H9 (cell line): ENCODE measurements at regions not wholly inside any gene's neighbourhood (a gene's known extent, or its start where the extent isn't known, plus 50 kb on each side); places are given as distances from the start of the nearest gene placed in this dataset.

ENCODE experiments used
- DNase-seq: peaks from one replicate; pipeline ENCODE4 v3.0.0-alpha.2; 2017
- H2AFZ ChIP-seq: one replicate; pipeline ENCODE4 v1.6.1; 2013; ENCODE audit warnings: mild to moderate bottlenecking, low read length, control low read depth, moderate library complexity
- H2AK5ac ChIP-seq: 2 replicates; pipeline ENCODE4 v1.6.1; 2013; ENCODE audit warnings: low read length, control low read depth, mixed read lengths; ENCODE audit not compliant: insufficient read length
- H2BK120ac ChIP-seq: one replicate; pipeline ENCODE4 v1.6.1; 2013; ENCODE audit warnings: low read depth, mild to moderate bottlenecking, low read length, control low read depth, inconsistent platforms; ENCODE audit not compliant: poor library complexity, severe bottlenecking
- H2BK12ac ChIP-seq: 2 replicates; pipeline ENCODE4 v1.6.1; 2013; ENCODE audit warnings: low read length, control low read depth, mixed read lengths, low read depth; ENCODE audit not compliant: insufficient read length
- H2BK15ac ChIP-seq: 2 replicates; pipeline ENCODE4 v1.6.1; 2013; ENCODE audit warnings: low read depth, low read length, control low read depth
- H2BK20ac ChIP-seq: one replicate; pipeline ENCODE4 v1.6.1; 2013; ENCODE audit warnings: low read depth, mild to moderate bottlenecking, low read length, control low read depth, inconsistent platforms; ENCODE audit not compliant: poor library complexity, severe bottlenecking
- H2BK5ac ChIP-seq: 2 replicates; pipeline ENCODE4 v1.6.1; 2013; ENCODE audit warnings: low read length, control low read depth, mixed read lengths; ENCODE audit not compliant: insufficient read length
- H3K14ac ChIP-seq: 2 replicates; pipeline ENCODE4 v1.6.1; 2013; ENCODE audit warnings: low read length, control low read depth; ENCODE audit not compliant: insufficient read depth
- H3K18ac ChIP-seq: 2 replicates; pipeline ENCODE4 v1.6.1; 2013; ENCODE audit warnings: low read depth, mild to moderate bottlenecking, mixed read lengths, low read length, control low read depth; ENCODE audit not compliant: insufficient read length
- H3K23ac ChIP-seq: 2 replicates; pipeline ENCODE4 v1.6.1; 2013; ENCODE audit warnings: low read length, control low read depth, mixed read lengths, low read depth; ENCODE audit not compliant: insufficient read length
- H3K23me2 ChIP-seq: 2 replicates; pipeline ENCODE4 v1.6.1; 2013; ENCODE audit warnings: low read depth, mild to moderate bottlenecking, mixed read lengths, low read length, control low read depth; ENCODE audit not compliant: insufficient read length, poor library complexity, severe bottlenecking
- H3K27ac ChIP-seq: 2 replicates; pipeline ENCODE4 v1.5.1; 2013; ENCODE audit warnings: low read length, control low read depth, mixed read lengths, low read depth; ENCODE audit not compliant: insufficient read length
- H3K27me3 ChIP-seq: 2 replicates; pipeline ENCODE4 v1.6.1; 2013; ENCODE audit warnings: low read length, control low read depth, inconsistent platforms; ENCODE audit not compliant: insufficient read depth
- H3K4ac ChIP-seq: 2 replicates; pipeline ENCODE4 v1.6.1; 2013; ENCODE audit warnings: low read depth, mild to moderate bottlenecking, control low read depth, inconsistent platforms, low read length, moderate library complexity
- H3K4me1 ChIP-seq: 2 replicates; pipeline ENCODE4 v1.6.1; 2013; ENCODE audit warnings: low read length, control low read depth, inconsistent platforms; ENCODE audit not compliant: insufficient read depth
- H3K4me2 ChIP-seq: 2 replicates; pipeline ENCODE4 v1.6.1; 2013; ENCODE audit warnings: low read length, control low read depth, mixed read lengths; ENCODE audit not compliant: insufficient read length, insufficient read depth
- H3K56ac ChIP-seq: 2 replicates; pipeline ENCODE4 v1.6.1; 2013; ENCODE audit warnings: low read depth, mild to moderate bottlenecking, mixed read lengths, low read length, control low read depth; ENCODE audit not compliant: insufficient read length
- H3K79me1 ChIP-seq: 2 replicates; pipeline ENCODE4 v1.6.1; 2013; ENCODE audit warnings: low read depth, mild to moderate bottlenecking, moderate library complexity, low read length, control low read depth, inconsistent platforms; ENCODE audit not compliant: insufficient read depth, poor library complexity, severe bottlenecking
- H3K79me2 ChIP-seq: 2 replicates; pipeline ENCODE4 v1.6.1; 2013; ENCODE audit warnings: low read length, control low read depth, inconsistent platforms; ENCODE audit not compliant: insufficient read depth
- H3K9ac ChIP-seq: 2 replicates; pipeline ENCODE4 v1.6.1; 2013; ENCODE audit warnings: low read length, control low read depth, mixed read lengths; ENCODE audit not compliant: insufficient read length; ENCODE audit errors: extremely low read depth
- H3K9me3 ChIP-seq: one replicate; pipeline ENCODE4 v1.6.1; 2013; ENCODE audit warnings: low read depth, low read length, inconsistent platforms; ENCODE audit not compliant: control insufficient read depth
- H3T11ph ChIP-seq: one replicate; pipeline ENCODE4 v1.6.1; 2013; ENCODE audit warnings: mild to moderate bottlenecking, low read length, control low read depth, inconsistent platforms
- H4K20me1 ChIP-seq: one replicate; pipeline ENCODE4 v1.6.1; 2013; ENCODE audit not compliant: control insufficient read depth, insufficient read length, insufficient read depth
- H4K5ac ChIP-seq: 2 replicates; pipeline ENCODE4 v1.6.1; 2013; ENCODE audit warnings: low read depth, mild to moderate bottlenecking, mixed read lengths, low read length, control low read depth; ENCODE audit not compliant: insufficient read length
- H4K8ac ChIP-seq: replicated peaks from 2 replicates; pipeline ENCODE4 v1.6.1; 2013; ENCODE audit warnings: low read length, control low read depth, mixed read lengths, low read depth; ENCODE audit not compliant: insufficient read length
- H4K91ac ChIP-seq: 2 replicates; pipeline ENCODE4 v1.6.1; 2013; ENCODE audit warnings: low read depth, mild to moderate bottlenecking, moderate library complexity, mixed read lengths, low read length, control low read depth; ENCODE audit not compliant: insufficient read length
- H3K27ac Mint-ChIP-seq, 3 experiments: 2 replicates in 2 of 3; 3 replicates in 1 of 3; pipeline ENCODE4 v1.8.0; 2020 to 2021; ENCODE audit warnings: mixed read lengths in 3 of 3, mild to moderate bottlenecking in 1 of 3, moderate library complexity in 1 of 3
- H3K27me3 Mint-ChIP-seq: 2 replicates; pipeline ENCODE4 v1.8.0; 2021; ENCODE audit warnings: low read depth, mild to moderate bottlenecking, moderate library complexity, mixed read lengths
- H3K36me3 Mint-ChIP-seq, 3 experiments: 2 replicates in 2 of 3; 3 replicates in 1 of 3; pipeline ENCODE4 v1.8.0; 2020 to 2021; ENCODE audit warnings: low read depth in 3 of 3, mixed read lengths in 3 of 3; ENCODE audit not compliant: insufficient read depth in 1 of 3
- H3K4me1 Mint-ChIP-seq, 2 experiments: 2 replicates each; pipeline ENCODE4 v1.8.0; 2020; ENCODE audit warnings: mixed read lengths in 2 of 2
- H3K4me3 Mint-ChIP-seq, 2 experiments: 2 replicates in 1 of 2; 3 replicates in 1 of 2; pipeline ENCODE4 v1.8.0; 2020 to 2021; ENCODE audit warnings: mild to moderate bottlenecking in 2 of 2, mixed read lengths in 2 of 2, moderate library complexity in 1 of 2
- H3K9me3 Mint-ChIP-seq, 2 experiments: 2 replicates in 1 of 2; 3 replicates in 1 of 2; pipeline ENCODE4 v1.8.0; 2020; ENCODE audit warnings: mild to moderate bottlenecking in 2 of 2, mixed read lengths in 2 of 2, moderate library complexity in 1 of 2
- CTCF ChIP-seq: fragments of 200-600 bp; sonication (generic); conservative IDR thresholded peaks from 3 replicates; pipeline ENCODE4 v1.8.0; 2021; ENCODE audit warnings: antibody characterized with exemption, mild to moderate bottlenecking
- WGBS: extraction: QIAGEN DNeasy Blood & Tissue Kit; methylation state at CpG from one replicate; pipeline ENCODE4 v1.1.7; 2013; ENCODE audit warnings: missing lambda C conversion rate, low lambda C conversion rate, mixed read lengths; ENCODE audit not compliant: insufficient read length; ENCODE audit errors: extremely low coverage; 5-methylcytosine and 5-hydroxymethylcytosine counted together

GRCh38 chr5:15354021-15354420 is 146.0 kb upstream of the FBXL7 start:
- Histone ChIP-seq H3K79me2 (no peaks in the 10 kb centered on the region), H2AK5ac (no peak overlapping the region), H2BK20ac (no peak overlapping the region), H2BK15ac (no peak overlapping the region), H2BK5ac (no peak overlapping the region), H3K79me1 (no peaks in the 10 kb centered on the region), H2BK120ac (no peak overlapping the region), H3K14ac (no peak overlapping the region), H3K23ac (no peak overlapping the region), H3K27me3 (no peaks in the 10 kb centered on the region), H2BK12ac (no peak overlapping the region), H3T11ph (no peak overlapping the region), H4K5ac (no peak overlapping the region), H3K9ac (no peak overlapping the region), H4K8ac (no peak overlapping the region), H3K4ac (no peak overlapping the region), H4K20me1 (no peaks in the 10 kb centered on the region), H3K4me2 (no peak overlapping the region), H3K56ac (no peak overlapping the region), H3K9me3 (no peaks in the 10 kb centered on the region), H3K27ac (no peak overlapping the region), H4K91ac (no peak overlapping the region), H2AFZ (no peak overlapping the region), H3K18ac (no peak overlapping the region), H3K4me1 (no peaks in the 10 kb centered on the region; the same call in 1 of the 2 replicates), H3K23me2 (no peaks in the 10 kb centered on the region)
- H3K9me3 Mint-ChIP-seq = no peaks in the 10 kb centered on the region; a peak in 1 of 5 replicates
- WGBS = no CpG with 5 or more reads among the region's 6 CpGs
- peaks cover 8 to 9% of the 10 kb centered on the region in 2 experiments for H3K4me1 Mint-ChIP-seq
- no peak for TF ChIP-seq CTCF
- no peaks in the 10 kb centered on the region for H3K27me3 Mint-ChIP-seq
- DNase-seq = no peak
- no peaks in the 10 kb centered on the region; a peak in 1 of 7 replicates for H3K36me3 Mint-ChIP-seq
- H3K27ac Mint-ChIP-seq = no peak overlapping the region
- H3K4me3 Mint-ChIP-seq = no peak overlapping the region
